ENCODE measurements at regions not wholly inside any gene's neighbourhood (a gene's known extent, or its start where the extent isn't known, plus 50 kb on each side); places are given as distances from the start of the nearest gene placed in this dataset.

DNA sequence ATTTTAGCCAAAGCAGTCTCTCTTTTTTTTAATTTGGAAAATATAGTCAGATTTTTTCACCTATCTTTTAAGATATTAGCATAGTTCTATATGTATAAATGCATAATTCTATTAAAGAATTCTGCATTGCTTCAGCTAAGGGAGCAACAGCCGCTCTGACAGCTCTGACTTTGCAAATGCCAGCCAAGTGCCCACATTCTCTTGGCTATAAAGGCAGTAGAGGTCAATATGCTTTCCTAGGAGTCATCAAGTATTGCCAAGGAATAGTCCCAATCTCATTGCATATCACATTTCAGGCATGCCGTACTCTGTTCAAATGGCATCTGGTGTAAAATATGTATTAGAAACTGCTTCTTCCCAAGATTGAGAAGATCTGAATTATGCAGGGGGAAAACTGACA is 161.4 kb downstream of the RPLP1 start:
- TF ChIP-seq, protein P1, sequence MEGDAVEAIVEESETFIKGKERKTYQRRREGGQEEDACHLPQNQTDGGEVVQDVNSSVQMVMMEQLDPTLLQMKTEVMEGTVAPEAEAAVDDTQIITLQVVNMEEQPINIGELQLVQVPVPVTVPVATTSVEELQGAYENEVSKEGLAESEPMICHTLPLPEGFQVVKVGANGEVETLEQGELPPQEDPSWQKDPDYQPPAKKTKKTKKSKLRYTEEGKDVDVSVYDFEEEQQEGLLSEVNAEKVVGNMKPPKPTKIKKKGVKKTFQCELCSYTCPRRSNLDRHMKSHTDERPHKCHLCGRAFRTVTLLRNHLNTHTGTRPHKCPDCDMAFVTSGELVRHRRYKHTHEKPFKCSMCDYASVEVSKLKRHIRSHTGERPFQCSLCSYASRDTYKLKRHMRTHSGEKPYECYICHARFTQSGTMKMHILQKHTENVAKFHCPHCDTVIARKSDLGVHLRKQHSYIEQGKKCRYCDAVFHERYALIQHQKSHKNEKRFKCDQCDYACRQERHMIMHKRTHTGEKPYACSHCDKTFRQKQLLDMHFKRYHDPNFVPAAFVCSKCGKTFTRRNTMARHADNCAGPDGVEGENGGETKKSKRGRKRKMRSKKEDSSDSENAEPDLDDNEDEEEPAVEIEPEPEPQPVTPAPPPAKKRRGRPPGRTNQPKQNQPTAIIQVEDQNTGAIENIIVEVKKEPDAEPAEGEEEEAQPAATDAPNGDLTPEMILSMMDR (IDR thresholded peaks at IDR 0.05): no peak
- TF ChIP-seq POLR2AphosphoS5 (IDR thresholded peaks at IDR 0.05) (no peak), EP300 (IDR thresholded peaks at IDR 0.05; ENCODE audit: low read depth) (no peak), POLR2A (IDR thresholded peaks at IDR 0.05) (no peak)
